Left hindlimb (tissue), 1 donor: ENCODE measurements at regions not wholly inside any gene's neighbourhood (a gene's known extent, or its start where the extent isn't known, plus 50 kb on each side); places are given as distances from the start of the nearest gene placed in this dataset.

Experiments
- DNase-seq: peaks from one replicate; pipeline ENCODE4 v3.0.0-alpha.2; 2018

- no peak for DNase-seq
Measured at GRCh38 chr12:73362666-73363065, 1090.5 kb downstream of the TRHDE start.

- no peak for DNase-seq
Measured at GRCh38 chr12:73372856-73373255, 1100.7 kb downstream of the TRHDE start.

- no peak for DNase-seq
Measured at GRCh38 chr12:73374360-73374759, 1102.2 kb downstream of the TRHDE start.

- no peak for DNase-seq
Measured at GRCh38 chr12:73383584-73384222, 1111.5 kb downstream of the TRHDE start.

- no peak for DNase-seq
Measured at GRCh38 chr12:73384592-73384991, 1112.4 kb downstream of the TRHDE start.

GRCh38 chr12:73390261-73390660 lies 1118.1 kb downstream of the TRHDE start:
- no peak for DNase-seq

GRCh38 chr12:73413051-73413450 lies 1124.6 kb upstream of the ATXN7L3B start:
- DNase-seq: no peak

- no peak for DNase-seq
Measured at GRCh38 chr12:73413974-73414373, 1123.7 kb upstream of the ATXN7L3B start.

GRCh38 chr12:73414926-73415325 lies 1122.7 kb upstream of the ATXN7L3B start:
- DNase-seq: no peak

GRCh38 chr12:73418541-73418940 lies 1119.1 kb upstream of the ATXN7L3B start:
- DNase-seq: no peak

- no peak for DNase-seq
Measured at GRCh38 chr12:73421832-73422231, 1115.8 kb upstream of the ATXN7L3B start.

- DNase-seq: no peak
Measured at GRCh38 chr12:73424484-73424883, 1113.2 kb upstream of the ATXN7L3B start.

GRCh38 chr12:73445658-73446324 lies 1091.8 kb upstream of the ATXN7L3B start:
- no peak for DNase-seq

- no peak for DNase-seq
Measured at GRCh38 chr12:73452672-73453469, 1084.8 kb upstream of the ATXN7L3B start.

- no peak for DNase-seq
Measured at GRCh38 chr12:73460212-73460611, 1077.4 kb upstream of the ATXN7L3B start.

- DNase-seq: no peak
Measured at GRCh38 chr12:73465106-73465505, 1072.5 kb upstream of the ATXN7L3B start.

- no peak for DNase-seq
Measured at GRCh38 chr12:73486256-73486655, 1051.4 kb upstream of the ATXN7L3B start.

- no peak for DNase-seq
Measured at GRCh38 chr12:73506611-73507010, 1031.0 kb upstream of the ATXN7L3B start.

GRCh38 chr12:73514672-73515071 lies 1023.0 kb upstream of the ATXN7L3B start:
- DNase-seq: no peak

- no peak for DNase-seq
Measured at GRCh38 chr12:73517859-73518258, 1019.8 kb upstream of the ATXN7L3B start.

GRCh38 chr12:73529231-73529630 lies 1008.4 kb upstream of the ATXN7L3B start:
- no peak for DNase-seq

GRCh38 chr12:73529954-73530353 lies 1007.7 kb upstream of the ATXN7L3B start:
- no peak for DNase-seq

- DNase-seq: no peak
Measured at GRCh38 chr12:73531752-73532151, 1005.9 kb upstream of the ATXN7L3B start.

GRCh38 chr12:73547421-73547820 lies 990.2 kb upstream of the ATXN7L3B start:
- DNase-seq: no peak
